HG03442 (cell line): ENCODE measurements at regions not wholly inside any gene's neighbourhood (a gene's known extent, or its start where the extent isn't known, plus 50 kb on each side); places are given as distances from the start of the nearest gene placed in this dataset.

Source experiments
- ATAC-seq: cut with Tn5 transposase; IDR thresholded peaks from one replicate; pipeline ENCODE4 v1.9.1; 2021; ENCODE audit warnings: mild to moderate bottlenecking, moderate library complexity; ENCODE audit not compliant: unreplicated experiment

- no peak for ATAC-seq
Measured at GRCh38 chr2:47266939-47267710, 90.8 kb upstream of the CALM2 start.

GRCh38 chr2:47265751-47266231 is 89.5 kb upstream of the CALM2 start:
- no peak for ATAC-seq

- no peak for ATAC-seq
Measured at GRCh38 chr2:47265158-47265557, 88.8 kb upstream of the CALM2 start.

GRCh38 chr2:47264686-47265085 is 88.4 kb upstream of the CALM2 start:
- no peak for ATAC-seq

- ATAC-seq = no peak
Measured at GRCh38 chr2:47264143-47264542, 87.8 kb upstream of the CALM2 start.

GRCh38 chr2:47262657-47263056 is 86.3 kb upstream of the CALM2 start:
- ATAC-seq = no peak

- no peak for ATAC-seq
Measured at GRCh38 chr2:47260971-47261370, 84.7 kb upstream of the CALM2 start.

GRCh38 chr2:47259829-47260228 is 83.5 kb upstream of the CALM2 start:
- no peak for ATAC-seq

GRCh38 chr2:47257946-47258348 is 81.6 kb upstream of the CALM2 start:
- no peak for ATAC-seq

- no peak for ATAC-seq
Measured at GRCh38 chr2:47256416-47257087, 80.2 kb upstream of the CALM2 start.

GRCh38 chr2:47255794-47256193 is 79.5 kb upstream of the CALM2 start:
- ATAC-seq = no peak

GRCh38 chr2:47254464-47254863 is 78.2 kb upstream of the CALM2 start:
- ATAC-seq = no peak

GRCh38 chr2:47253447-47253846 is 77.1 kb upstream of the CALM2 start:
- no peak for ATAC-seq

GRCh38 chr2:47251404-47251675 is 75.0 kb upstream of the CALM2 start:
- no peak for ATAC-seq

GRCh38 chr2:47250586-47251403 is 74.5 kb upstream of the CALM2 start:
- ATAC-seq = no peak

- ATAC-seq = no peak
Measured at GRCh38 chr2:47249931-47250330, 73.6 kb upstream of the CALM2 start.

GRCh38 chr2:47249157-47249900 is 73.0 kb upstream of the CALM2 start:
- ATAC-seq = no peak

GRCh38 chr2:47243596-47244323 is 67.4 kb upstream of the CALM2 start:
- no peak for ATAC-seq

- ATAC-seq = no peak
Measured at GRCh38 chr2:47241715-47242114, 65.4 kb upstream of the CALM2 start.
